Femur (tissue), 1 donor: ENCODE measurements at regions not wholly inside any gene's neighbourhood (a gene's known extent, or its start where the extent isn't known, plus 50 kb on each side); places are given as distances from the start of the nearest gene placed in this dataset.
"Not testable (repeated sequence)": the region's sequence is repeated elsewhere in the genome, so short reads cannot be mapped to it uniquely, and the experiment has no call there.

Source experiments
- DNase-seq: peaks from one replicate; pipeline ENCODE4 v3.0.0-alpha.2; 2017

DNA sequence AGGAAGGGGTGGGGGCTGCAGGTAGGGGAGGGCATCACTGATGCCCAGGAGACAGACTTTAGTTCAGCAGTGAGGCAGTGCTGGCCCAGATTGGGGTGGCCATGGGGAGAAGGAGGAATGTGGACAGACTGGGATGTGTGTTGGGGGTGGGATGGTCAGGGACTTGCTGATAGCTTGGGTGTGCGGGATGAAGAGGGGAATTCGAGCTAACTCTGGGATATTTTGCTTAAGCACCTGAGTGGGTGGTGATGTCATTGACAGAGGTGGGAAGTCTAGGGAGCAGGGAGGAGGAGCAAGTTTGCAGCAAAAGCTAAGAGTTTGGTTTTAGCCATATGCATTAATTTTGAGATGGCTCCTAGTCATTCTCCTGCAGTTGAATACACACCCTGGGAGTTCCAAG is 207.5 kb downstream of the RPLP1 start:
- no peak for DNase-seq

DNA sequence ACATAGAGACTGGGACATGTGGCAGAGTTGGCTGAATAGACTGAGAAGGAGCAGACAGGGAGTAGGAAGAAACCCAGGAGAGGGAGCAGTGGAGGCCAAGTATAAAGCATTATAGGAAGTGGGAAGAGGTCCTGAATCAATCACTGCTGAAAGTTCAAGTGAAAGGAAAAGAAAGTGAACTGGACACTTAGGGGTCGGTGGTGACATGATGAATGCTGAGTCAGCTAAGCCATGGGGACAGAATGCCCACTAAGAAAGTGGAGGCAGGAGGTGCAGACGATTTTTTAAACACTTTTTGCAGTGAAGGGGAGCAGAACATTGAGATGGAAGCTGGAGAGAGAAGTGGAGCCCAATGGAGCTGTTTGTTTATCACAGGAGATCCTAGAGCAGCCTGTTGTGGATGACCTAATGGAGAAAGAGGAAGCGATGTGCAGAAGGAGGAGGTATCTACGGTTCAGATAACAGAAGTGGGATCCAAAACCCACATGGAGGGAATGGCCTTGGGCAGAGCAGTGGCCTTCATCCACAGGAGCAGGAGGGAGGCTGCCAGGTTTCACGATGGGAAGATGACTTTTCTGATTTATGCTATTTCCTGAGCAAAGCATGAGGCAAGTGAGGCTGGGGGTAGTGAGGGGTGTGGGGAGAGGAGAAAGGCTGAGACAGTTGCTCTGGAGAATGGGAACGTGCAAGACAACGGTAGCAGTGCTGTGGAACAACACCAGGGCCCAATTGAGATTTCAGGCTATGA is 208.2 kb downstream of the RPLP1 start:
- no peak for DNase-seq

DNA sequence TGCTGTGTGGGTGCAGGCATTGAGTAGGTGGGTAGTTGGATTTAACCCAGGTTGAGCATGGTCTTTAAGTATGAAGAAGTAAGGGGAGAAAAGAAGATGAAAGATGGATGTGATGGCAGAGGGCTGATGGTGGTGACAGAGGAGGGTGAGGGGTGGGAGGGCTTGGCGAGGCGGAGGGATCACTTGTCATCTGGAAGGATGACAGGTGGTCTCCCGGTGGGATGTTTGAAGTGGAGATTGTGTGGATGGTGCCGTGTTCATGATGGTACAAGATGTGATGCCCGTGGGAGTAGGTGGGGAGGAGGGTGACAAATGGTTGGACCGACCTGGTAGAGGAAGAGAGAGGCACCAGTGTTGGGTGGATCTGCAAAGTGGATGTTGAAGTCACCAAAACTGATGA is 208.8 kb downstream of the RPLP1 start:
- DNase-seq: no peak

DNA sequence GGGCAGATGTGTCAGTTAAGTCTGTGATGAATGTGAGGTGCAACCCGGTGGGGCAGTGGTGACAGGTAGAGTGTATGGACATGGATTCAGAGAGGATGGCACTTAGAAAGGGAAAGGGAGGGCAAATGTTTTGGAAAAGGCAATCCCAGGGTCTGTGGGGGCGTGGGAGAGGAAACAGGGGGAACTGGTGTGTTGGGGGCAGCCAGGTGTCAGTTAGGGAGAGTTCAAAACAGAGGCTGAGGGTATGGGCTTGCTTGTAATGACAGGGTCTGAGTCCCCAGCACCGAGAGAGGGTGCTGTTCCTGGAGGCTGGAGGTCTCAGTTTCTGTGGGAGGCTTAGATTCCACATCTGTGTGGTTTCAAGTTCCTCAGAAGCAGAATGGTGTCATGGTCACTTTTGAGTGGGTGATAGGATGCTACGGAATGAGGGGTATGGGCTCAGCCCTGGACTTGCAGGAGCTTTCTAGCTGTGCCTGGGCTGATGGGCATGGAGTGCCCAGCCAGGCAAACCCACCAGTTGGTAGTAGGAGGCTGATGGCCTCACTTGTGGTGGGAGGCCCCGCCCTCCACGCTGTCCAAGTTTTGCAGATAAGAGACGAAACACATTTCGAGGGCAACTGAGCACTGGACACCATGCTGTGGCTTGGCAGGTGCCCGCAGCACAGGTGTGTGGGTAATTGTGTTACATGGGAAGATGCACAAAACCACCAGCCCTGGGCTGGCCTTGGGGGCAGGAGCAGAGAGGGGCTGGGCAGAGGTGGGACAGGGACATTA is 209.4 kb downstream of the RPLP1 start:
- no peak for DNase-seq

DNA sequence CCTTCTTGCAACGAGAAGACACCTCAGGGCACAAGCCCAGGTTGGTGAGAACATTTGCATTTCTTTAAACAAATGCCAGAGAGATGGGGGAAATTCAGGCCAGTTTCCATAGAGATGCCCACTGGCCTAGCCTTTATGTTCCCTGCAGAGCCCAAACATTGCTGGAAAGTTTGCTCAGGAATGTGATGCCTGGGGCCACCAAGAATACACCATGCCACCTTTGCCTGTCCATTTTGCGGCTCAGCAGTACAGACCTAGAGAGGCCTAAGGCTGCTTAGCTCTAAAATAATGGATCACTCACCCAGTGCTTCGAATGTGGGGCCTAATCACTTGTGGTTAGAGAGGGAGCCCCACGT is 210.0 kb downstream of the RPLP1 start:
- DNase-seq: no peak

DNA sequence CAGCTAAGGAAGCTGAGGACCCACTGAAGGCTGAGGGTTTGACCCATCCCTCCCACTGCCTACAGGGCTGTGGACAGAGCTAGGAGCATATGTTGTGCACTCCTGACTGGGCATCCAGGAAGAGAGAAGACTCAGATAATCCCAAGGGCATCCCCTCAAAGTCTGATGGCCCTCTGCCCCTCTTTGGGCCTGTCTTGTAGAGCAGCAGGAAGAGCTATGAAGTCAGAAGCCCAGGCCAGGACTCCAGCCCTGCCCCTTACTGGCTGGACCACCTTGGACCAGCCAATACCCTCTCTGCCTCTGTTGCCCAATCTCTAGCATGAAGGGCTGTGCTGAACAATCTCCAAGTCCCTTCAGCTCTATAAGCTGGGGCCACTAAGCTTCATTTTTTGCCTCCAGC is 210.8 kb downstream of the RPLP1 start:
- no peak for DNase-seq

DNA sequence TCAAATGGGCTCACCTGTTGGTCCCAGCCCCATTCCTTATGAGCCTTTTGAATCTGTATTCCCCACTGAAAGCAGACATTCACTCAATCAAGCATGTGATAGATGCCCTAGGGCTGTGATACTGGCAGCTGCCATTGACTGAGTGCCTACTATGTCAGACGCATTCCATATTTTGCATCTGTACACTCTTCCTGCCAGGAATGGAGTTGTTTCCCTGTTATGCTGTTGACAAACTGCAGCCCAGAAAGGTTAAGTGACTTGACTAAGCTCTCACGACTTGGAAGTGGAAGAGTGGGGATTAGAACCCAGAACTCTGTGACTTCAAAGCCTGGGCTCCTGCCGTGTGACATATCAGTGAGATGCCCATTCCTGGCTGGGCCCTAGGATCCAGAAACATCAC is 211.4 kb downstream of the RPLP1 start:
- DNase-seq: no peak

DNA sequence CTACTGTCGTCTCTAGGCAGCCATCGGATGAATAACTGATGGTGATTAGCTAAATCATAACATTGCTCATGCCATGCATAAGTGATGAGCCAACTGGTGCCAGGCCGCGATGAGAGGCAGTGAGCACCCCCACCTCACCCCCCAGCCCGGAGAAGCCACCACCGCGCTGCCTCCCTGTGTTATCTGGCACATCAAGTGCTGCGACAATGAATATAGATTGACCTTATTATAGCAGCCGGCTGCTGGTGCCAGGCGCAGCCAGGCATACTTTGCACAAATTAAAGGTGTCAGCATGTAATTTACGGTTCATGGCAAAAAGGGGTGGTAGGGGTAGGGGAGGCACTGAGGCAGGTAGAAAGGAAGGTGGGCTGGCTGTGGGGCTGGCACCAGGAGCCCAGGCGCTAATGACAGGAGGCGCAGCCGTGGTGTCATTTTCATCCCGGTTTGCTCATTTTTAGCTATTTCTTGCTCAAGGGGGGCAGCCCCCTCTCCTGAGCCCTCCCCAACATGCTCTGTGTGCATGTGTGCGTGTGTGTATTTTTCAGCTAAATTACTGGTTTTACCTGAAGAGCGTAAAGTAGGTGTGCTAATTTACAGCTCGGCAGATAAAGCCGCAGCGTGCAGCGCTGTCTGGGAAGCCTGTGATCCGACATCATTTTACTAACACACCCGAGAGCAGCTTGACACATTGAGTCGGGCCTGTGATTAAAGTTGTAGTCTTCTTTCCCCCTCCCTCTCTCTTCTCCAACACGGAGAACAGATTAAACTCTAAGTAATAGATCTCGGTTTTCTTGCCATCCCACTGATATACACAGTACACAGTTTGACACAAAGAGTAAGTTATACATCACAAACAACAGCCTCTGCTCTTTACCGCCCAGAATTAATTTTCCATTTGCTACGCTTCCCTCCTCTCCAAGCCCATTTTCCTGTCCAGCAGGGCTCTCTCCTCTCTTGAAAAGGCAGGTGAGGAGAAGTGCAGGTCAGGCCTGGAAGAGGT is 212.3 kb downstream of the RPLP1 start:
- no peak for DNase-seq

DNA sequence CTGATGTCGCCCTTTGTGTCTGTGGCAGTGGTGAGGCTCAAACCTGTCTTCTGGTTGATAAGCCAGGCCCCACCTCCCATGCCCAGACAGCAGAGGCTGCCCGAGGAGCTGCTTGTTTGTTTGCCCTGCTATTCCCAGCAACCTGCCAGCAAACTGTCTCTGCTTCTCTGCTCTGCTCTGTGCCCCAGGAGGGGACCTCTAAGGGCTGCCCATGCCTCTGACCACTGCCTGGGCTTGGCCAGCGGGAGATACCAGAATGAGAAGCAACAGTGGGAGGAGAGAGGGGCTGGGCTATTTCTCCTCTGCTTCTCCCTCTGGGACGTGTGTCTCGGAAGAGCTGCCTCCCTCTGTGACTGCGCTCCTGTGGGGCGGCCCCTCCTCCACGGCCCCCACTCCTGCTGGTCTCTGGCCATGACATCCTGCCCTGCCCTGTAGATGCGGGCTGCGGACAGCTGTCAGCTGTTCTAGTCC is 213.1 kb downstream of the RPLP1 start:
- DNase-seq: peak; percentile 56

DNA sequence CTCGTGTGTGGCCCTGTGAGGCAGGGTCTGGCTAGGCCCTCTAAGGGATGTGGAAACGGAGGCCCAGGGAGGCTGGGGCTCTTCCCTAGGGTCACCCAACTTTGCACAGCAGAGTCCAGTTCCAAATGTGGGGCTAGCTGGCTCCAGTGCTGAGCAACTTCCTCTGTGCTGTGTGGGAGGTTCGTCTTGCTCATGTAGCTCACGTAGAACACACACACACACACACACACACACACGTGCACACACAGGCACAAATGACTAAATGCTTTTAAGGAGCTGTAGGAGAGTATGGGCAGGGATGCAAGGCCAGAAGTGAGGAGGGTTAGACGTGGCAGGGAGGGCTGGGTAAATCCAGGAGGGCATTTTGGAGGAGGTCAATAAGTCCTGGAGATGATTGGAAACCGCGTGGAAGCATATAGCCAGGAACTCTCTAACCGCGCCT is 213.8 kb downstream of the RPLP1 start:
- no peak for DNase-seq

DNA sequence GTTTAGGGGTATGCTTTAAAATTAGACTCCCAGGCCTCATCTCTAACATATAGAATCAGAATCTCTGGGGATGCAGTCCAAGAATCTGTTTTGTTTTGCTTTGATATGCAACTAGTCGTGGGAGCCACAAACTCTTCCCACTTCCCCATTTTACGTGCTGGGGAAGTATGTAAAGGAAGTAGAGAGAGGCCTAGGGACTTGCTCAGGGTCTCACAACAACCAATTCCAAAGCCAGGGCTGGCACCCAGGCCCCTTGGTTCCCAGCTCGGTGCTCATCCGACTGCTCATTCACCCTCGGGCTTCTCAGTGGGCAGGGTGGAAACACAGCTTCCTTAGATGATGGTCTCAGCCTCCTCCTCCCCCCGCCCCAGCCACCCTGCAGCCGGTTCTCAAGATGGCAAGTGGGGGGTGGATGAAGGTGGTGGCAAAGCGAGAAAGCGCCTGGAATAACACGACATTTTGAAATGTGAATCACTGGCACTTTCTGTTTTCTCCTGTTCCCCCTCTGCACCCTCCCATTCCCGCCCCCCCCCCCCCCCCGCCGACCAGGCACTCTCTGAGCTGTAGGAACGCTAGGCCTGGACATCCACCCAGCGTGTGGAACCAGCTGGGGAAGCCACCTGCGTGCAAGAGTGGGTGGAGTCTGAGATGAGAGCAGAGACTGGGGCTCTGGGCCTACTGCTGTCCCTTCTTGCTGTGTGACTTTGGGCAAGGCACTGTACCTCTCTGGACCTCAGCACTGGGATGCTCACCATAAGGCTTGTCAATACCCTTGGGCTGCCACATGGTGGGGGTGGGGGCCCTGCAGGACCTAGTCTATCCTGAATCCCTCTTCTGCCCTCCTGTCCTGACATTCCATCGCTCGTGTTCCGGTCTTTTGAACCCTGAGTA is 214.5 kb downstream of the RPLP1 start:
- DNase-seq: no peak

DNA sequence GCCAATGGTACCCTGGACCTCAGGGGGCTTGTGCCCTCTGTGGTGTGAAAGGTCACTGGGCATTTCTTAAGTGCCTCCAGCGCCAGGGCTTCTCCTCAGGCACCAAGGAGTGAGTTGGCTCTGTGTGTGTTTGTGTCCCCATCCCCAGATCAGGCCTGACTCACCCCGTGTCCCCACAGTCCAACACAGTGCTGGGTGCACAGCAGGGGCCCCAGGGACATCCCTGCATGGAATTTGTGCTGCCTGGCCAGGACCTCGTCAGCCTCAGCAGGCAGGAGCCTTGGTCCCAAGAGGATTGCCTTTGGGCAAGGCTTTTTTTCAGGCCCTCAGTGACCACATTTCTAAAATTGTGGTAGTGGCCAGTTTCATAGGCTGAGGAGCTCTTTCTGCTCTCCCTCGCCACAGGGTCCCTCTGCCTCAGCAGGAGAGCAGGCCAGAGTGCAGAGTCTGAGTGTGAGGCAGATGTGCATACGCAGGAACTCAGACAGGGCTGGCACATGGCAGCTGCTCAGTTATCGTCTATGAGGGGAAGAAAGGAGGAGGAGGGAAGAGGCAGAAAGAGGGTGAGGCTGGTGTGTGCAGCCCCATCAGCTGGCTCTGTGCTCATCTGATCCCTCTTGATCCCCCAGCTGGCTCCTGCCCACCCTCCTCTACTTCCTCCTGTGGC is 215.6 kb downstream of the RPLP1 start:
- no peak for DNase-seq

DNA sequence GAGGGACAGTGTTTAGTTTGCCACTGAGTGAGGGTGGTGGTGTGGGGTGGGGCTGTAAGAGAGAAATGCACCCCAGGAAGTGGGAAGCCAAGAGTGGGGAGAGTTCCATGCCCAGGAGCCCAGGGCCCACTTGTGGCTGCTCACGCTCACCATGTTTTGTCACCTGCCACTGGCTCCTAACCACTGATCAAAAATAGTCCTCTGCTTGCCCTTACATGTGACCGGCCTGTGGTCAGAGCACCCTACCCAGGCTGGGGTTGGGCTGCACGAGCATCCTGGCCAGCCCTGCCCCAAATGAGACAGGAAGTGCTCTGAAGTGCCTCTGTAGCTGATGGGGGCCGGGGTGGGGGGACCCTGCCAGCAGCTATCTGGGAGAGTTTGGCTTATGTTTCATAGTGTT is 216.3 kb downstream of the RPLP1 start:
- DNase-seq: no peak

DNA sequence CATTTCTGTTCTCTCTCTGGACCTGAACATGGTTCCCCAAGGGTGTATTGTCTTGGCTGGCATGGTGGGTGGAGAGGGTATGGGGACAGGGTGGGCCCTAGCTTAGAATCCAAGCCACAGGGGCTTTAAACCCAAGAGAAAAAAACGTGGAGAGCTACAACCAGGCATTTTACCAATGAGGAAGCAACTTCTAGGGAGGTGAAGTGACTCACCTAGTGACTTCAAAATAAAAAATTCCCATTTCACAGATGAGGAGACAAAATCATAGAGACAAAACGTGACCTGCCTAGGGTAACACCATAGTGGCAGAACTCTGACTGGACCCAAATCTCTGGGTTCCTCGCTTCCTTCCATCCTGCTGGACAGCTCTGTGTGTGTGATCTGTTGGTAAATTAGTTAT is 216.8 kb downstream of the RPLP1 start:
- DNase-seq: no peak

DNA sequence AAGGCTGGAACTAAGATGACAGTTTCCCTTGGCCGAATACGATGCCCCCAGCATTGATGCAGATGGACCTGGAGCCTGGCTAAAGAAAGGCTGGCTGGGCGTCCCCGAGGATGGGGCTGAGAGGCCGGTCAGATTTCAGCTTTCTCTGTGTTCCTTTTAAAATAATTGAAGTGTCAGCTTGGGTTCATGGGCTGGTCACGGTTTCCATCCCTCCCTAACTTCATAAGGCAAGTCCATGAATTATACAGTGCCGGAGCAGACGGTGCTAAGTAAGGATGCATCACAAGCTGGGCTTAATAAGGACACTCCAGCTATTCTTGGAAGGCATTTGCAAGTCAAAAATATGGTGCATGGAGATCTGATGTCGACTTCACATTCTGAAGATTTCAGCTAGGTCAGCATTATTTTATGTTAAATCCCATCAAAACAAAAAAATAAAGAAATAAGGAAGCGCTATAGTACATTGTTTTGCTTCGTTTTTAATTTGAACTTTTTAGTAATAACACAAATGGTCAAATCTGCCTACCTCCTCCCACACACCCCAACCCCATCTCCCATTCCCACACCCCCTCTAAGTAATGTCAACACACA is 220.8 kb downstream of the RPLP1 start:
- DNase-seq: no peak

DNA sequence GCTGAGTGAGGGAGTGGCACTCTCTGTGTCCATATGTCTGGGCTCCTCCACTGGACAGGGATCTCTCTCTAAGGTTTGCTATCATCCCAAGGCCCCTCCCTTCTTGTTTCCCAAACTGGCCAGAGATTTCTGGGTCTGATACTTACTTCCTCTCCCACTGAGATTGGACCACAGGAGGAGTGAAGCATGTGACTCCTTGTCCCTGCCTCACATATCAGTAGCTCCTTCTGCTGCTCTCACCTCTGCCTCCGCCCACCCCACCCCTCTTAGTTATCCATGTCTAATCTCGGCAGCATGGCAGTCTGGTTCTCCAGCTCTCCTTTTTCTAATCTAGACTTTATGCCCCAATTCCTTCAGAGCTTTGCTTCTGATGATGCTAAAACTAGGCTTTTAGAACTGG is 223.1 kb downstream of the RPLP1 start:
- no peak for DNase-seq

DNA sequence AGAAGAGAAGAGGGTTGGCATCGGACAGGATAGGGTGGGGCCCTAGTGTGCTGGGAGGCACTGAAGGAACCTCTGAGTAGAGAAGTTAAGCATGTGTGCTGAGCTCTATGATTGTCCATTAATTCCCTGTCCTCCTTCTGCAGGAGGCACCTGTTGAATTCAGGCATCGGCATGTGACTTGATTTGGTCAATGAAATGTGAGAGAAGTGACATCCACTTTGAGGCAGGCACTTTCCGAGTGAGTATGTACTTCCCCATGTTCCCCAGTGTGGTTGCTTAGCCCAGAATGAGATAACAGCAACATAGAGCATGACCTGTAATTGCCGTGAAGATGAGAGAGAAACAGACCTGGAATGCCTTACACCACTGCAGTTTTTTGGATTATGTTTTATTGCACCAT is 224.8 kb downstream of the RPLP1 start:
- DNase-seq: no peak

DNA sequence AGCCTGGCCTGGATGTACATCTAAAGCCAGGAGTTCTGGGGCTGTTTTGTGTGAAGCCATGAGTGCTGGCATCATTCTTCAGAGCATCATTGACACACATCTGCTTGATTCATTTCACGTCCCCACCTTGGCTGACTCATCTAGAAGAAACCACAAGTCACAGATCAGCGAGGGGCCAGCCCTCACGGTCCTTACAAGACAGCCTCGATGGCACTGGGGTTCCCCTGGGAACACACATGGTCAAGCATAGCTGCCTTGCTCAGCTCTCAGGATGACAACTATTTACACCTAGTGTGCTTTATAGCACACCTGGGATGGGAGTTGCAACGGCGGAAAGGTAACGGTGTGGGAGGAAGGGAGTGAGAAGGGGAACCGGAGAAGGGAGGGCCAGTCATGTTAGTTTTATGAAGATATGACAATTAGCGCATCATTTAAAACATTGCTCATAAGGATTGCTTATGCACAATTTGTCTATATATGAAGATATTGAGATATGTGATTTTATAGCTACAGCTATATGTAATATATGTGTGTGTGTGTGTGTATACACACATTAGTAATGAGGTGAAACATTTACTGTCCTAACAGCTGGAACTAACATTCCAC is 227.1 kb downstream of the RPLP1 start:
- no peak for DNase-seq

DNA sequence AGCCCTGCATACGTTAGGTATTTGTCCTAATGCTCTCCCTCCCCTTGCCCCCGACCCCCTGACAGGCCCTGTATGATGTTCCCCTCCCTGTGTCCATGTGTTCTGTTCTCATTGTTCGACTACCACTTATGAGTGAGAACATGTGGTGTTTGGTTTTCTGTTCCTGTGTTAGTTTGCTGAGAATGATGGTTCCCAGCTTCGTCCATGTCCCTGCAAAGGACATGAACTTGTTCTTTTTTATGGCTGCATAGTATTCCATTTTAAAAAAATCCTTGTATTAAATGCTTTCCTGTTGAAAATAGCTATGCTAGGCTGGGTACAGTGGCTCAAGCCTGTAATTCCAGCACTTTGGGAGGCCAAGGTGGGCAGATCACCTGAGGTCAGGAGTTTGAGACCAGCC is 232.2 kb downstream of the RPLP1 start:
- DNase-seq: not testable (repeated sequence)
